ENCODE measurements at regions not wholly inside any gene's neighbourhood (a gene's known extent, or its start where the extent isn't known, plus 50 kb on each side); places are given as distances from the start of the nearest gene placed in this dataset.

GRCh38 chr1:184223216-184223615 lies 163.6 kb upstream of the C1orf21 start:
- no peak for TF ChIP-seq CTCF (IDR thresholded peaks at IDR 0.05)
- no peak for TF ChIP-seq POLR2A (IDR thresholded peaks at IDR 0.05)
- no peak for TF ChIP-seq POLR2AphosphoS5 (IDR thresholded peaks at IDR 0.05)

Measured in upper lobe of left lung (tissue), 4 donors.